Endothelial cell of umbilical vein (primary cell): ENCODE measurements at regions not wholly inside any gene's neighbourhood (a gene's known extent, or its start where the extent isn't known, plus 50 kb on each side); places are given as distances from the start of the nearest gene placed in this dataset.

Experiments
- BruUV-seq: library from RNA; stranded (reverse); fragments of 400-500 nt; replicated peaks from 2 replicates; lab custom pipeline; 2021; lab: Mats Ljungman, UMichigan
- CTCF ChIA-PET: fragments of 300-600, 350-600 bp; sonication (Branson Sonifier 250); formaldehyde crosslinking; loops from one replicate; lab custom pipeline; 2021; ENCODE audit warnings: antibody characterized with exemption, inconsistent platforms; lab: Charles Lee
- POLR2A ChIA-PET: fragments of 300-600, 350-600 bp; sonication (Branson Sonifier 250); formaldehyde crosslinking; loops from one replicate; lab custom pipeline; 2021; ENCODE audit warnings: antibody characterized with exemption, inconsistent platforms; lab: Charles Lee
- DNase-seq: peaks from one replicate; pipeline ENCODE4 v3.0.0-alpha.2; 2011; ENCODE audit warnings: low read depth, low spot score
- FAIRE-seq: peaks from 2 replicates; lab custom pipeline; 2011; peaks lifted over from hg19 to GRCh38; lab: Jason Lieb, UNC
- H2AFZ ChIP-seq: 2 replicates; pipeline ENCODE4 v1.6.0; 2012; ENCODE audit warnings: low read depth, low read length, control low read depth, inconsistent platforms
- H3K27ac ChIP-seq: 2 replicates; pipeline ENCODE4 v1.5.1; 2011; ENCODE audit warnings: low read depth, mild to moderate bottlenecking, control low read depth, low read length, moderate library complexity; ENCODE audit not compliant: insufficient read depth
- H3K27me3 ChIP-seq, 2 experiments: 2 replicates each; pipeline versions ENCODE4 v1.6.0 to v1.6.1; 2011; ENCODE audit warnings: low read length in 2 of 2, mixed read lengths in 1 of 2; ENCODE audit not compliant: control insufficient read depth in 2 of 2, insufficient read depth in 2 of 2
- H3K36me3 ChIP-seq, 2 experiments: 2 replicates in 1 of 2; 3 replicates in 1 of 2; pipeline ENCODE4 v1.5.1; 2011; ENCODE audit warnings: low read length in 2 of 2, mild to moderate bottlenecking in 1 of 2, moderate library complexity in 1 of 2; ENCODE audit not compliant: control insufficient read depth in 2 of 2, insufficient read depth in 2 of 2; ENCODE audit errors: extremely low read depth in 1 of 2
- H3K4me1 ChIP-seq: 3 replicates; pipeline ENCODE4 v1.5.1; 2011; ENCODE audit warnings: mild to moderate bottlenecking, low read length; ENCODE audit not compliant: control insufficient read depth, insufficient read depth; ENCODE audit errors: extremely low read depth
- H3K4me2 ChIP-seq: 2 replicates; pipeline ENCODE4 v1.6.1; 2011; ENCODE audit warnings: low read length, control low read depth, mixed read lengths; ENCODE audit not compliant: insufficient read depth
- H3K4me3 ChIP-seq, 3 experiments: fragments of 200-600 bp in 1 of 3; sonication (generic), shearing (Covaris generic) in 1 of 3; replicated peaks in 1 of 3; 2 replicates each; pipeline ENCODE4 v1.5.1; 2011 to 2016; ENCODE audit warnings: control low read depth in 3 of 3, low read length in 3 of 3, mild to moderate bottlenecking in 2 of 3, inconsistent platforms in 1 of 3, low read depth in 1 of 3, moderate library complexity in 1 of 3; ENCODE audit not compliant: insufficient read depth in 1 of 3
- H3K79me2 ChIP-seq: 2 replicates; pipeline ENCODE4 v1.6.0; 2012; ENCODE audit warnings: low read length, inconsistent platforms; ENCODE audit not compliant: control insufficient read depth, insufficient read depth
- H3K9ac ChIP-seq: replicated peaks from 2 replicates; pipeline ENCODE3; 2011; ENCODE audit warnings: low read length, control low read depth; ENCODE audit not compliant: insufficient read depth; ENCODE audit errors: extremely low read depth
- H3K9me1 ChIP-seq: replicated peaks from 3 replicates; pipeline ENCODE4 v1.6.0; 2011; ENCODE audit warnings: mild to moderate bottlenecking, low read length; ENCODE audit not compliant: control insufficient read depth, insufficient read depth; ENCODE audit errors: extremely low read depth
- H3K9me3 ChIP-seq: replicated peaks from 2 replicates; pipeline ENCODE4 v1.5.1; 2012; ENCODE audit warnings: low read length, inconsistent platforms; ENCODE audit not compliant: control insufficient read depth, insufficient read depth
- H4K20me1 ChIP-seq: replicated peaks from 2 replicates; pipeline ENCODE3; 2011; ENCODE audit warnings: mild to moderate bottlenecking, low read length; ENCODE audit not compliant: control insufficient read depth, insufficient read depth; ENCODE audit errors: extremely low read depth
- EZH2 ChIP-seq: IDR thresholded peaks from 2 replicates; pipeline ENCODE4 v1.6.1; 2012; ENCODE audit warnings: borderline replicate concordance, low read depth, mild to moderate bottlenecking, moderate library complexity, low read length, inconsistent platforms; ENCODE audit not compliant: severe bottlenecking
- FOS ChIP-seq: IDR thresholded peaks from 2 replicates; pipeline ENCODE4 v1.6.1; 2011; ENCODE audit warnings: mild to moderate bottlenecking, low read length, moderate library complexity, borderline replicate concordance; ENCODE audit not compliant: insufficient read depth
- GATA2 ChIP-seq: IDR thresholded peaks from 2 replicates; pipeline ENCODE4 v1.7.0; 2011; ENCODE audit warnings: low read depth, mild to moderate bottlenecking, moderate library complexity, mixed read lengths, low read length; ENCODE audit not compliant: insufficient read length, insufficient read depth
- JUN ChIP-seq: IDR thresholded peaks from 2 replicates; pipeline ENCODE4 v1.6.1; 2011; ENCODE audit warnings: borderline replicate concordance, low read depth; ENCODE audit not compliant: insufficient read length, insufficient read depth
- MAX ChIP-seq: IDR thresholded peaks from 2 replicates; pipeline ENCODE4 v1.6.1; 2011; ENCODE audit not compliant: insufficient read depth, insufficient read length
- MYC ChIP-seq: IDR thresholded peaks from one replicate; pipeline ENCODE4 v1.6.1; 2011; ENCODE audit warnings: mild to moderate bottlenecking, low read depth, low read length
- POLR2A ChIP-seq: IDR thresholded peaks from 2 replicates; pipeline ENCODE4 v1.6.1; 2012; ENCODE audit warnings: low read depth, mild to moderate bottlenecking, control low read depth, low read length
- POLR2AphosphoS5 ChIP-seq: IDR thresholded peaks from 2 replicates; pipeline ENCODE4 v1.6.1; 2012; ENCODE audit warnings: low read depth, mild to moderate bottlenecking, control low read depth, low read length, moderate library complexity; ENCODE audit not compliant: insufficient read depth
- dilution Hi-C: fragments of 300-500 bp; cut with MboI; formaldehyde crosslinking; loops from one replicate; pipeline ENCODE4 v1.15.0; 2019; ENCODE audit warnings: low sequenced_read_pairs; ENCODE audit not compliant: extremely low pct_ligation_motif_present
- intact Hi-C: fragments of 100-400 bp; cut with micrococcal nuclease; formaldehyde crosslinking; loops from one replicate; pipeline ENCODE4 v1.10.0; 2022
- TF ChIP-seq, protein P1 (sequence below), 2 donors: IDR thresholded peaks; 1 replicate in 1 of 2; 2 replicates in 1 of 2; pipeline ENCODE4 v1.5.1; 2011; ENCODE audit warnings: low read length in 2 of 2, mild to moderate bottlenecking in 2 of 2, moderate library complexity in 2 of 2, control low read depth in 1 of 2, inconsistent platforms in 1 of 2, low read depth in 1 of 2; ENCODE audit not compliant: insufficient read depth in 1 of 2; ENCODE audit errors: extremely low read depth in 1 of 2

- BruUV-seq: no TSS peak
- CTCF ChIA-PET: no interaction called here
- POLR2A ChIA-PET: no interaction called here
These were observed 292.4 kb upstream of the TSHZ3 start for GRCh38 chr19:31641591-31641990.

More at GRCh38 chr19:31641591-31641990, 292.4 kb upstream of the TSHZ3 start:
- Histone ChIP-seq H3K9me3 (peaks cover 3% of the 10 kb centered on the region), H3K27me3 (no peaks in the 10 kb centered on the region), H3K4me1 (no peaks in the 10 kb centered on the region), H4K20me1 (no peaks in the 10 kb centered on the region), H2AFZ (no peak overlapping the region), H3K9me1 (no peaks in the 10 kb centered on the region), H3K36me3 (no peaks in the 10 kb centered on the region), H3K79me2 (no peaks in the 10 kb centered on the region), H3K4me3 (no peak overlapping the region), H3K9ac (no peak overlapping the region), H3K27ac (no peak overlapping the region), H3K4me2 (no peak overlapping the region)
- no peak for FAIRE-seq
- intact Hi-C loops: no loop called here
- TF ChIP-seq POLR2A: no peak
- TF ChIP-seq, protein P1, sequence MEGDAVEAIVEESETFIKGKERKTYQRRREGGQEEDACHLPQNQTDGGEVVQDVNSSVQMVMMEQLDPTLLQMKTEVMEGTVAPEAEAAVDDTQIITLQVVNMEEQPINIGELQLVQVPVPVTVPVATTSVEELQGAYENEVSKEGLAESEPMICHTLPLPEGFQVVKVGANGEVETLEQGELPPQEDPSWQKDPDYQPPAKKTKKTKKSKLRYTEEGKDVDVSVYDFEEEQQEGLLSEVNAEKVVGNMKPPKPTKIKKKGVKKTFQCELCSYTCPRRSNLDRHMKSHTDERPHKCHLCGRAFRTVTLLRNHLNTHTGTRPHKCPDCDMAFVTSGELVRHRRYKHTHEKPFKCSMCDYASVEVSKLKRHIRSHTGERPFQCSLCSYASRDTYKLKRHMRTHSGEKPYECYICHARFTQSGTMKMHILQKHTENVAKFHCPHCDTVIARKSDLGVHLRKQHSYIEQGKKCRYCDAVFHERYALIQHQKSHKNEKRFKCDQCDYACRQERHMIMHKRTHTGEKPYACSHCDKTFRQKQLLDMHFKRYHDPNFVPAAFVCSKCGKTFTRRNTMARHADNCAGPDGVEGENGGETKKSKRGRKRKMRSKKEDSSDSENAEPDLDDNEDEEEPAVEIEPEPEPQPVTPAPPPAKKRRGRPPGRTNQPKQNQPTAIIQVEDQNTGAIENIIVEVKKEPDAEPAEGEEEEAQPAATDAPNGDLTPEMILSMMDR (IDR thresholded peaks at IDR 0.05; ENCODE audit: extremely low read depth in 1 of 2, insufficient read depth in 1 of 2, low read depth in 1 of 2, low read length in 2 of 2): no peak
- no peak for TF ChIP-seq JUN
- TF ChIP-seq GATA2: no peak
- no peak for TF ChIP-seq EZH2
- no peak for TF ChIP-seq MYC
- TF ChIP-seq MAX: no peak
- TF ChIP-seq FOS: no peak
- no peak for TF ChIP-seq POLR2AphosphoS5
- DNase-seq: no peak
- dilution Hi-C loops: no loop called here
